Liver (tissue), 8 donors: ENCODE measurements at regions not wholly inside any gene's neighbourhood (a gene's known extent, or its start where the extent isn't known, plus 50 kb on each side); places are given as distances from the start of the nearest gene placed in this dataset.

Source experiments
- DNase-seq: peaks from one replicate; pipeline ENCODE4 v3.0.0-alpha.2; 2017; ENCODE audit warnings: low spot score
- H3K27ac ChIP-seq, 2 donors: one replicate each; pipeline ENCODE4 v1.7.0; 2013; ENCODE audit warnings: inconsistent platforms in 2 of 2, low read length in 2 of 2, control low read depth in 1 of 2, low read depth in 1 of 2, mild to moderate bottlenecking in 1 of 2
- H3K27me3 ChIP-seq, 4 donors: one replicate each; pipeline versions ENCODE4 v1.6.1 to v1.7.0; 2013; ENCODE audit warnings: low read length in 3 of 4, inconsistent platforms in 1 of 4, mild to moderate bottlenecking in 1 of 4, moderate library complexity in 1 of 4; ENCODE audit not compliant: control insufficient read depth in 4 of 4, insufficient read depth in 4 of 4
- H3K36me3 ChIP-seq, 4 donors: one replicate each; pipeline versions ENCODE4 v1.6.1 to v1.7.0; 2013; ENCODE audit warnings: low read length in 3 of 4, mild to moderate bottlenecking in 3 of 4, low read depth in 1 of 4, moderate library complexity in 1 of 4; ENCODE audit not compliant: control insufficient read depth in 4 of 4, insufficient read depth in 3 of 4
- H3K4me1 ChIP-seq, 4 donors: one replicate each; pipeline versions ENCODE4 v1.6.1 to v1.7.0; 2013; ENCODE audit warnings: low read length in 3 of 4, mild to moderate bottlenecking in 3 of 4, moderate library complexity in 1 of 4; ENCODE audit not compliant: control insufficient read depth in 4 of 4, insufficient read depth in 4 of 4
- H3K4me3 ChIP-seq, 3 donors: one replicate each; pipeline versions ENCODE4 v1.6.1 to v1.7.0; 2013; ENCODE audit warnings: low read length in 3 of 3, control low read depth in 1 of 3, low read depth in 1 of 3, mild to moderate bottlenecking in 1 of 3
- H3K9ac ChIP-seq, 2 donors: one replicate each; pipeline ENCODE4 v1.7.0; 2013; ENCODE audit warnings: low read length in 2 of 2, mild to moderate bottlenecking in 2 of 2, moderate library complexity in 2 of 2, control low read depth in 1 of 2, low read depth in 1 of 2
- H3K9me3 ChIP-seq, 4 donors: one replicate each; pipeline versions ENCODE4 v1.6.1 to v1.7.0; 2013; ENCODE audit warnings: low read length in 3 of 4; ENCODE audit not compliant: control insufficient read depth in 4 of 4
- ATF3 ChIP-seq: IDR thresholded peaks from 2 replicates; pipeline ENCODE4 v1.6.1; 2016; ENCODE audit warnings: antibody characterized with exemption
- CTCF ChIP-seq: fragments of 150-350 bp; IDR thresholded peaks from 2 replicates; pipeline ENCODE4 v1.5.1; 2017; ENCODE audit warnings: improper control_type of control experiment, low read depth, low read length; ENCODE audit not compliant: missing input control
- EGR1 ChIP-seq, 2 donors: IDR thresholded peaks; 2 replicates each; pipeline ENCODE4 v1.6.1; 2016 to 2018; ENCODE audit warnings: antibody characterized with exemption in 2 of 2, low read depth in 2 of 2
- FOXA1 ChIP-seq: IDR thresholded peaks from 2 replicates; pipeline ENCODE4 v1.6.1; 2016; ENCODE audit warnings: antibody characterized with exemption
- FOXA2 ChIP-seq: IDR thresholded peaks from 2 replicates; pipeline ENCODE4 v1.6.1; 2016; ENCODE audit warnings: antibody characterized with exemption
- GABPA ChIP-seq, 2 donors: IDR thresholded peaks in 1 of 2; conservative IDR thresholded peaks in 1 of 2; 2 replicates each; pipeline ENCODE4 v1.6.1; 2016; ENCODE audit warnings: antibody characterized with exemption in 2 of 2, mild to moderate bottlenecking in 1 of 2, moderate library complexity in 1 of 2
- HNF4A ChIP-seq, 2 donors: conservative IDR thresholded peaks; 2 replicates each; pipeline ENCODE4 v1.6.1; 2016; ENCODE audit warnings: antibody characterized with exemption in 2 of 2, mild to moderate bottlenecking in 2 of 2
- HNF4G ChIP-seq: IDR thresholded peaks from 2 replicates; pipeline ENCODE4 v1.6.1; 2016; ENCODE audit warnings: antibody characterized with exemption
- JUND ChIP-seq, 2 donors: IDR thresholded peaks; 2 replicates each; pipeline ENCODE4 v1.6.1; 2016; ENCODE audit warnings: antibody characterized with exemption in 2 of 2
- NR2F2 ChIP-seq: IDR thresholded peaks from 2 replicates; pipeline ENCODE4 v1.6.1; 2016; ENCODE audit warnings: antibody characterized with exemption
- RAD21 ChIP-seq, 2 donors: IDR thresholded peaks; 2 replicates each; pipeline ENCODE4 v1.6.1; 2016; ENCODE audit warnings: antibody characterized with exemption in 2 of 2, mild to moderate bottlenecking in 2 of 2
- RXRA ChIP-seq, 2 donors: IDR thresholded peaks; 2 replicates each; pipeline ENCODE4 v1.6.1; 2017 to 2018; ENCODE audit warnings: antibody characterized with exemption in 2 of 2, mild to moderate bottlenecking in 1 of 2
- SP1 ChIP-seq: IDR thresholded peaks from 2 replicates; pipeline ENCODE4 v1.6.1; 2018; ENCODE audit warnings: antibody characterized with exemption, mild to moderate bottlenecking
- TAF1 ChIP-seq: conservative IDR thresholded peaks from 2 replicates; pipeline ENCODE4 v1.6.1; 2016; ENCODE audit warnings: antibody characterized with exemption, mild to moderate bottlenecking
- YY1 ChIP-seq: IDR thresholded peaks from 2 replicates; pipeline ENCODE4 v1.6.1; 2016; ENCODE audit warnings: antibody characterized with exemption, mild to moderate bottlenecking
- WGBS: extraction: QIAGEN DNeasy Blood & Tissue Kit; methylation state at CpG from one replicate; pipeline ENCODE4 v1.1.7; 2013; 5-methylcytosine and 5-hydroxymethylcytosine counted together
- TF ChIP-seq, protein P1 (sequence below): IDR thresholded peaks from 2 replicates; pipeline ENCODE4 v1.6.1; 2016; ENCODE audit warnings: antibody characterized with exemption, mild to moderate bottlenecking
- TF ChIP-seq, protein P2 (sequence below): IDR thresholded peaks from 2 replicates; pipeline ENCODE4 v1.6.1; 2016; ENCODE audit warnings: antibody characterized with exemption
- TF ChIP-seq, protein P3 (sequence below): IDR thresholded peaks from 2 replicates; pipeline ENCODE4 v1.6.1; 2016; ENCODE audit warnings: antibody characterized with exemption
- donor health status: healthy.
- donor health status: healthy.
- donor health status: healthy.
- donor health status: healthy.
- donor health status: healthy.

GRCh38 chr2:37554155-37554510 lies 117.3 kb downstream of the CDC42EP3 start:
- WGBS, result 85% methylated on average over 2 of the region's 2 CpGs

More at GRCh38 chr2:37554155-37554510, 117.3 kb downstream of the CDC42EP3 start:
- no peak for TF ChIP-seq ATF3
- TF ChIP-seq YY1, result no peak
- no peak for TF ChIP-seq HNF4G
- no peak for TF ChIP-seq TAF1
- TF ChIP-seq HNF4A (conservative IDR thresholded peaks at IDR 0.05), result no peak
- no peak for TF ChIP-seq FOXA1
- TF ChIP-seq RAD21 (IDR thresholded peaks at IDR 0.05), result no peak
- TF ChIP-seq CTCF, result no peak
- no peak for TF ChIP-seq SP1
- no peak for TF ChIP-seq GABPA (IDR thresholded peaks at IDR 0.05 in 1 of 2, conservative IDR thresholded peaks at IDR 0.05 in 1 of 2)
- TF ChIP-seq, protein P1, sequence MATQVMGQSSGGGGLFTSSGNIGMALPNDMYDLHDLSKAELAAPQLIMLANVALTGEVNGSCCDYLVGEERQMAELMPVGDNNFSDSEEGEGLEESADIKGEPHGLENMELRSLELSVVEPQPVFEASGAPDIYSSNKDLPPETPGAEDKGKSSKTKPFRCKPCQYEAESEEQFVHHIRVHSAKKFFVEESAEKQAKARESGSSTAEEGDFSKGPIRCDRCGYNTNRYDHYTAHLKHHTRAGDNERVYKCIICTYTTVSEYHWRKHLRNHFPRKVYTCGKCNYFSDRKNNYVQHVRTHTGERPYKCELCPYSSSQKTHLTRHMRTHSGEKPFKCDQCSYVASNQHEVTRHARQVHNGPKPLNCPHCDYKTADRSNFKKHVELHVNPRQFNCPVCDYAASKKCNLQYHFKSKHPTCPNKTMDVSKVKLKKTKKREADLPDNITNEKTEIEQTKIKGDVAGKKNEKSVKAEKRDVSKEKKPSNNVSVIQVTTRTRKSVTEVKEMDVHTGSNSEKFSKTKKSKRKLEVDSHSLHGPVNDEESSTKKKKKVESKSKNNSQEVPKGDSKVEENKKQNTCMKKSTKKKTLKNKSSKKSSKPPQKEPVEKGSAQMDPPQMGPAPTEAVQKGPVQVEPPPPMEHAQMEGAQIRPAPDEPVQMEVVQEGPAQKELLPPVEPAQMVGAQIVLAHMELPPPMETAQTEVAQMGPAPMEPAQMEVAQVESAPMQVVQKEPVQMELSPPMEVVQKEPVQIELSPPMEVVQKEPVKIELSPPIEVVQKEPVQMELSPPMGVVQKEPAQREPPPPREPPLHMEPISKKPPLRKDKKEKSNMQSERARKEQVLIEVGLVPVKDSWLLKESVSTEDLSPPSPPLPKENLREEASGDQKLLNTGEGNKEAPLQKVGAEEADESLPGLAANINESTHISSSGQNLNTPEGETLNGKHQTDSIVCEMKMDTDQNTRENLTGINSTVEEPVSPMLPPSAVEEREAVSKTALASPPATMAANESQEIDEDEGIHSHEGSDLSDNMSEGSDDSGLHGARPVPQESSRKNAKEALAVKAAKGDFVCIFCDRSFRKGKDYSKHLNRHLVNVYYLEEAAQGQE, result no peak
- no peak for TF ChIP-seq RXRA (IDR thresholded peaks at IDR 0.05)
- TF ChIP-seq, protein P2, sequence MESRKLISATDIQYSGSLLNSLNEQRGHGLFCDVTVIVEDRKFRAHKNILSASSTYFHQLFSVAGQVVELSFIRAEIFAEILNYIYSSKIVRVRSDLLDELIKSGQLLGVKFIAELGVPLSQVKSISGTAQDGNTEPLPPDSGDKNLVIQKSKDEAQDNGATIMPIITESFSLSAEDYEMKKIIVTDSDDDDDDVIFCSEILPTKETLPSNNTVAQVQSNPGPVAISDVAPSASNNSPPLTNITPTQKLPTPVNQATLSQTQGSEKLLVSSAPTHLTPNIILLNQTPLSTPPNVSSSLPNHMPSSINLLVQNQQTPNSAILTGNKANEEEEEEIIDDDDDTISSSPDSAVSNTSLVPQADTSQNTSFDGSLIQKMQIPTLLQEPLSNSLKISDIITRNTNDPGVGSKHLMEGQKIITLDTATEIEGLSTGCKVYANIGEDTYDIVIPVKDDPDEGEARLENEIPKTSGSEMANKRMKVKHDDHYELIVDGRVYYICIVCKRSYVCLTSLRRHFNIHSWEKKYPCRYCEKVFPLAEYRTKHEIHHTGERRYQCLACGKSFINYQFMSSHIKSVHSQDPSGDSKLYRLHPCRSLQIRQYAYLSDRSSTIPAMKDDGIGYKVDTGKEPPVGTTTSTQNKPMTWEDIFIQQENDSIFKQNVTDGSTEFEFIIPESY, result no peak
- TF ChIP-seq, protein P3, sequence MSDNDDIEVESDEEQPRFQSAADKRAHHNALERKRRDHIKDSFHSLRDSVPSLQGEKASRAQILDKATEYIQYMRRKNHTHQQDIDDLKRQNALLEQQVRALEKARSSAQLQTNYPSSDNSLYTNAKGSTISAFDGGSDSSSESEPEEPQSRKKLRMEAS, result no peak
- no peak for TF ChIP-seq EGR1 (IDR thresholded peaks at IDR 0.05; ENCODE audit: low read depth in 2 of 2)
- no peak for TF ChIP-seq JUND (IDR thresholded peaks at IDR 0.05)
- TF ChIP-seq FOXA2, result no peak
- TF ChIP-seq NR2F2, result no peak
- DNase-seq, result no peak
- Histone ChIP-seq H3K27ac (no peak overlapping the region), H3K4me1 (no peaks in the 10 kb centered on the region), H3K4me3 (no peak overlapping the region), H3K9me3 (no peaks in the 10 kb centered on the region), H3K36me3 (peaks cover 0 to 2% (median 0%) of the 10 kb centered on the region in 4 donors), H3K9ac (no peak overlapping the region), H3K27me3 (no peaks in the 10 kb centered on the region)
